NCI-H2196 (cell line): ENCODE measurements at regions not wholly inside any gene's neighbourhood (a gene's known extent, or its start where the extent isn't known, plus 50 kb on each side); places are given as distances from the start of the nearest gene placed in this dataset.

Experiments
- DNase-seq: peaks from one replicate; lab custom pipeline; 2025; ENCODE audit not compliant: unreplicated experiment; lab: John Stamatoyannopoulos, UW

GRCh38 chr16:9185381-9185780 lies 93.9 kb downstream of the HAPSTR1 start:
- DNase-seq, result no peak

DNA sequence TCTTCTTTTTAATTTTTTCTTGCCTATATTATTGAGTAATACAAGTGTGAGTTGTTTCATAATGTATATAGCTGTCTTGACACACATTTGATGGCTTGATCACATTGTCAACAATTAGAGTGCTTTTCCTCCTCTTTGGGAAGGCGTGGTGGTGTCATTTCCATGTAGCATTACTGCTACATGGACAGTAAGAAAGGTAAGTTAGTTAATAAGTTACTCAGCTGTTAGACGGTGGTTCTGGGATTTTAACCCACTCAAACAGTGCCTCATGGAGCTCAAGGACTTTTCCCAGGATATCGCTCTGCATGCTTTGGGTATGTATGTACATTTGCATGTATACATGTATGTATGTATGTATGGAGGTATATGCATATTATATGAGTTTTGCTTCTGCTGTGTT lies 94.6 kb downstream of the HAPSTR1 start:
- no peak for DNase-seq

DNA sequence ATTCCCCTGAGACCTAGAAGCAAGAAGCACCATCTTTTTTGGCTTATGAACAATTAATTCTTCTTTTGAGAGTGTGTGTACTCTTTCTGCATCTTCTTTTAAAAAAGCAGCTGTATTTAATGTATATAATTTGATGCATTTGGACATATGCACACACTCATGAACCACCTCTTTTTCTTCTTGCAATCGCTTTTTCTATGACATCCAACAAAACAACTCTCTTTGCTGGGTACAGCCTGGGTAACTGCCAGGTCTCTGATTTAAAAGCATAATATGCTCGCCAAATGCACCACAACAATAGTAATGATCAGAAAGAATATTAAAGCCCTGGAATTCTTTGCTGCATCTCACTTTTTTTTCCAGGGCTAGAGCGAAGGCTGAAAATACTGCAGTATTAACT lies 97.3 kb downstream of the HAPSTR1 start:
- no peak for DNase-seq

DNA sequence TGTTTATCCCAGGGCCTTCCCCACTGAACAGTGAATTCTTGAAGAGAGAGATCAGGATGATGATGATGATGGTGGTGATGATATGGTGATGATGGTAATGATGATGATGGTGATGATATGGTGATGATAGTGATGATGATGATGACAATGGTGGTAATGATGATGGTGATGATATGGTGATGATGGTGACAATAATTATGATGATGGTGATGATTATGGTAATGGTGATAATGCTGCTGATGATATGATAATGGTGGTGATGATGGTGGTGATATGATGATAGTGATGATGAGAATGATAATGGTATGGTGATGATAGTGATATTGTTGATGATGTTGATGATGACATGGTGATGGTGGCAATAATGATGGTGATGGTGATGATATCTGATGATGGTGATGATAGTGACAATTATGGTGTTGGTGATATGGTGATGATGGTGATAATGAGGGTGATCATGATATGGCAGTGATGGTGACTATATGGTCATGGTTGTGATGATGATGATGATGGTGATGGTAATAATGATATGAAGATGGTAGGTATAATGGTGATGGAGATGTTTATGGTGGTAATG lies 99.9 kb downstream of the HAPSTR1 start:
- no peak for DNase-seq

DNA sequence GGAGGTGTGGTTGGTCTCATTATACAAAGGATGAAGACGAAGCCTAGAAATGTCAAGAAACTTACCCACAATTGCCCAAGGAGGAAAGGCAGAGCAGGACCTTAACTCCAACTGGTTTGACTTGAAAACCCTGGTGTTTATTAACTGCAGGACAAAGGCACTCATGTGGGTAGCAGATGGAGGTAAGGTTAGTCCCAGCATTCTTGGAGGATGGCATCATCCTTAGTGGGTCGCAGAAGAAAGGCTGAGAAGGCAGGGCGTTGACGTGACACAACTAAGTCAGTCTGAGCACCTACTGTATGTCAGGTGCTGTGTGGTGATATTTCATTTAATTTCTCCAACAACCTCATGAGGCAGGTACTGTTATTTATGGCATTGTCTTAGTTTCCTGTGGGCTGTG lies 101.3 kb downstream of the HAPSTR1 start:
- no peak for DNase-seq

- DNase-seq, result no peak
Measured at GRCh38 chr16:9195287-9195686, 103.8 kb downstream of the HAPSTR1 start.

DNA sequence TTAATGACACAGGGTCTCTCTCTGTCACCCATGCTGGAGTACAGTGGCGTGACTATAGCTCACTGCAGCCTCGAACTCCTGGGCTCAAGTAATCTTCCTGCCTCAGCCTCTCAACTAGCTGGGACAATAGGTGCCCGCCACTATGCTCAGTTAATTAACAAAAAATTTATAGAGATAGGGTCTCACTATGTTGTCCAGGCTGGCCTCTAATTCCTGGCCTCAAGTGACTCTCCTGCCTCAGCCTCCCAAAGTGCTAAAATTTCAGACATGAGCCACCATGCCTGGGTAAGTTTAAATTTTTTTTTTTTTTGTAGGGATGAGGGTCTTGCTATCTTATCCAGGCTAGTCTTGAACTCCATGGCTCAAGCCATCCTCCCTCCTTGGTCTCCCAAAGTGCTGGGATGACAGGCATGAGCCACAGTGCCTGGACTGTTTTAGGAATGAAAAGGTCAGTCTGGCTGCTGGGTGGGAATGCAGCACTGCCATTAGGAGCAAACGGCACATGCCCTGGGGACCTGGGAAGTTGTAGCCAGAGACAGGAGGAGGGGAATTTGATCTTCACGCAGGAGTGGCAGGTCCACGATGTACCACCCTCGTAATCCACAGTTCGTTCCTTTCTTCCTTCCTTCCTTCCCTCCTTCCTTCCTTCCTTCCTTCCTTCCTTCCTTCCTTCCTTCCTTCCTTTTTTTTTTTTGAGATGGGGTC lies 106.7 kb downstream of the HAPSTR1 start:
- no peak for DNase-seq

- no peak for DNase-seq
Measured at GRCh38 chr16:9199311-9199710, 107.9 kb downstream of the HAPSTR1 start.

GRCh38 chr16:9199751-9200150 lies 108.3 kb downstream of the HAPSTR1 start:
- no peak for DNase-seq

DNA sequence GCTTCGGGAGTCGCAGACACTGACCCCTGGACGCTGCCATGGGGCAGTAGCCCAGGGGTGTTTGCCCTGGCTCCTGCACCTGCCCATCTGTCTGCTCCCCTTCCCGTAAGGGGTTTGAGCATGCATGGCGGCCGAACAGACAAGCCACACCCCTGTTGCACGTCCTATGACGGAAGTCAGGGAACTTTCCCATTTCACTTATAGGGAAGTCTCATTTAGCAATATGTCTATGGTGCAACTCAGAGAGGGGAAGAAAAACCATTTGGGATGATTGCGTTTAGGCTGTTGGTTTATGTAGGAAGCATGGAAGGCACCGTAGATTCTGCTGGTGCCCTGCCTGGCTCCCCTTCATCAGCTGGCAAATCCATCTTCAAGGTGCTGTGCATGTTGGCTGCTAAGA lies 112.5 kb downstream of the HAPSTR1 start:
- DNase-seq, result no peak

GRCh38 chr16:9205661-9206060 lies 114.2 kb downstream of the HAPSTR1 start:
- DNase-seq, result no peak

GRCh38 chr16:9206156-9206555 lies 114.7 kb downstream of the HAPSTR1 start:
- DNase-seq, result no peak

- no peak for DNase-seq
Measured at GRCh38 chr16:9212621-9213020, 121.2 kb downstream of the HAPSTR1 start.

DNA sequence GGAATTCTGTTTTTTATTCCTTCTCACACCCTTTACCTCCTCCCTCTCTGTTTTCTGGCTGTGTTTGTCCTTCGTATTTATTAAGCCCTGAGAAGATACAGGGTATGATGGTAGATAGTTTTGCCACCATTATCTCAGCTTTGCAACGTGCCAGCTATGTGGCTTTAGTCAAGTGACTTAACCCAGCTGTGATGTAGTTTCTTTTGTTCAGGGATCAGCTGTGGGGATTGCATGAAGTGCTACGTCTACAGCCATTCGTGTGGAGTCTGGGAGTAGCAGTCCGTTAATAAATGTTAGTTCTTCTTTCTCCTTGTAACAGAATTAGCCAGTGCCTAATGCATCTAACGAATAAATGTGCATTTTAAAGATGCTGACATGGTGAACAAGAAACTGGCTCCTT lies 128.4 kb downstream of the HAPSTR1 start:
- DNase-seq, result no peak

GRCh38 chr16:9225527-9226316 lies 134.3 kb downstream of the HAPSTR1 start:
- no peak for DNase-seq

DNA sequence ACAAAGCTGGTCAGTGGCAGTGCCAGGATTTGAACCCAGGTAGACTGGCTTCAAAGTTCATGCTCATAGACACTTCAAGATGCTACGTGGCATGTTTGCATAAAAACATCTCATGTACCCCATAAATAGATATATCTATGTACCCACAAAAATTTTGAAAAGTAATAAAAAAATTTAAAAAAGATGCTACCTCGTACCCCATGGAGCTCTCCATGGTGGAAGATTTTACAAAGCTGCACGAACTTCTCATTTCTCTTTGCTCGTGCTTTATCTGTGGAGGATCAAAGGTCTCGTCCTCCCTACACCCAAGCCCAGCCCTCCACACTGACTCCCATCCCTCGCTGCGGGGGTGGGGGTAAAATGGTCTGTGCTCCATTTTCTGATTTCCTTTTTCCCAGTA lies 135.5 kb downstream of the HAPSTR1 start:
- no peak for DNase-seq

GRCh38 chr16:9231039-9231438 lies 139.6 kb downstream of the HAPSTR1 start:
- no peak for DNase-seq

GRCh38 chr16:9232102-9232770 lies 140.8 kb downstream of the HAPSTR1 start:
- DNase-seq, result no peak

DNA sequence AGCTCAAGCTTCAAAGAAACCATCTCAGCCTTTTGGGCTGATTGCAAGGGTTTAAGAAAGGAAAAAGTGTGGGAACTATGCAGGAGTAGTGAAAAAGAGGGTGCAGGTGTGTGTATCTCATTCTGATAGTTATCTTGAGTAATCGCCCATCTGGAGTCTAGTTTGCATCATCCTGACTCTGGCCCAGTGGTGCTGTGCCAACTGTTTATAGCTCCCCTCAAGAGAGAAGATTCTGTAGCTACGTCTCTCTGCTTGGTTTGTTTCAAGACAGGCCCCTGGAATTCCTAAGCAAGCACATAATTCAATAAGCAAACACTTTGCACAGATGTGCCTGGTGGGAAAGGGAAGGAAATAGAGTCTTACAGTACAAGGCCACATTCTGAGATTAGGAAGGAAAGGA lies 144.4 kb downstream of the HAPSTR1 start:
- DNase-seq, result no peak

GRCh38 chr16:9236319-9236718 lies 144.9 kb downstream of the HAPSTR1 start:
- DNase-seq, result no peak

- DNase-seq, result no peak
Measured at GRCh38 chr16:9238346-9238745, 146.9 kb downstream of the HAPSTR1 start.

DNA sequence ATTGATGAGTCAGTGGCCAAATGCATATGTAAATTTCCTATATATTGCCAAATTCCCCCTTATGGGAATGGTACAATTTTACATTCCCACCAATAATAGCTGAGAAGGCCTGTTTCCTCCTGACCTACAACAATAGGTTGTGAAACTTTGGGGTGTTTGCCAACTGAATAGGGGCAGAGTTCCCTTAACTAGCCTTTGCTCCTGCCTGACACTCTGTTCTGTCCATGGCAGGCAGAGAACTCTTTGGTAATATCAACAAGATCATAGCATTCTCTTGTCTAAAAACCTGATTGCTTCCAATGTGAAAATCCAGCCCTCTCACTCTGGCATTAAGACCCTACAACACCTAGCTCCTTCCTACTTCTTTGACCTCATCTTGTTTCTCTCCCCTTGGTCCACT lies 149.7 kb downstream of the HAPSTR1 start:
- DNase-seq, result no peak
